Activated T-helper 2 cell treated with anti-CD3 and anti-CD28 coated beads, Interferon-gamma antibody, Interleukin-2, Interleukin-4, amounts not matched to agents 10 μg/mL and 5 μg/mL and 100 μg/mL, durations not matched to agents 14 hours and 24 hours and 36 hours (primary cell): ENCODE measurements at regions not wholly inside any gene's neighbourhood (a gene's known extent, or its start where the extent isn't known, plus 50 kb on each side); places are given as distances from the start of the nearest gene placed in this dataset.
"Not testable (repeated sequence)": the region's sequence is repeated elsewhere in the genome, so short reads cannot be mapped to it uniquely, and the experiment has no call there.

Experiments
- DNase-seq: peaks from one replicate; pipeline ENCODE4 v3.0.0; 2021; ENCODE audit warnings: low spot score
- H3K27ac Mint-ChIP-seq: one replicate; pipeline ENCODE4 v1.8.0; 2021; ENCODE audit warnings: mixed read lengths
- H3K27me3 Mint-ChIP-seq: one replicate; pipeline ENCODE4 v1.8.0; 2021; ENCODE audit warnings: low read depth, mixed read lengths
- H3K36me3 Mint-ChIP-seq: one replicate; pipeline ENCODE4 v1.8.0; 2021; ENCODE audit warnings: low read depth, mixed read lengths
- H3K4me1 Mint-ChIP-seq: one replicate; pipeline ENCODE4 v1.8.0; 2021; ENCODE audit warnings: low read depth, mixed read lengths
- H3K4me3 Mint-ChIP-seq: one replicate; pipeline ENCODE4 v1.8.0; 2021; ENCODE audit warnings: low read depth, mild to moderate bottlenecking, moderate library complexity, mixed read lengths
- H3K9me3 Mint-ChIP-seq: one replicate; pipeline ENCODE4 v1.8.0; 2021; ENCODE audit warnings: mixed read lengths
- intact Hi-C: fragments of 100-400 bp; cut with micrococcal nuclease; formaldehyde crosslinking; loops from one replicate; pipeline ENCODE4 v1.15.1; 2023

DNA sequence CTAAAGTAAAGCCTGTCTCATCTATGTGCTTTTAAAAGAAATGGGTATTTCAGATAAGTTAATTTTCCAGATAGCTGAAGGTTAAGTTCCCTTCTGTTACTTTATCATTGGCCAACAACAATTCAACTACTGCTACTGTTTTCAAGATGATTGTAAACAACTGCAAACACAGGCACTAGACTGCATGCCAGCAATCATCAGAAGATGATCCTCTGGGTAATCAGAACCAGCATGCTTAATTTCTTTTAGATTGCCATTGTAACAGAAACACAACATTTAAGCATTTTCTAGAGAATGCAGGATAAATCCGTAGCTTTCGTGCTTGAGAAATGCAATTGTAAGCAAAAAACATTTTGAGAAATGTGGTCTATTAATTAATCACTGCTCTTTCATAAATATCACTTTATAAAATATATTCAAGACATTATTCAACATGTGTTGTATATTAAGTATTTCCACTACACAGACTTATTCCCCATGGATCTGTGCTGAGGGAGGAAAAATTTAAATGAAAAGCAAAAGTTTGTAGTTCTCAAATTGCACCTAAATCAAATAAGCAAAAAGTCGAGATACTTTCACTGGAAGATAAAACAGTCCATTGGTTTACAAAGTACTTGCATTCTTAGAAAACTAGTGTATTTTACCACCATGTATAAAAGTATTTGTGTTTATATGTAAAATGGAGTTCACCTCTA, 133.7 kb downstream of the ATL2 start:
- no peaks in the 10 kb centered on the region for H3K36me3 Mint-ChIP-seq
- H3K9me3 Mint-ChIP-seq, result no peaks in the 10 kb centered on the region
- intact Hi-C loops, result no loop called here
- H3K27me3 Mint-ChIP-seq, result peaks cover 8% of the 10 kb centered on the region
- H3K4me3 Mint-ChIP-seq, result no peak overlapping the region
- no peak overlapping the region for H3K27ac Mint-ChIP-seq
- no peak for DNase-seq
- H3K4me1 Mint-ChIP-seq, result no peaks in the 10 kb centered on the region

DNA sequence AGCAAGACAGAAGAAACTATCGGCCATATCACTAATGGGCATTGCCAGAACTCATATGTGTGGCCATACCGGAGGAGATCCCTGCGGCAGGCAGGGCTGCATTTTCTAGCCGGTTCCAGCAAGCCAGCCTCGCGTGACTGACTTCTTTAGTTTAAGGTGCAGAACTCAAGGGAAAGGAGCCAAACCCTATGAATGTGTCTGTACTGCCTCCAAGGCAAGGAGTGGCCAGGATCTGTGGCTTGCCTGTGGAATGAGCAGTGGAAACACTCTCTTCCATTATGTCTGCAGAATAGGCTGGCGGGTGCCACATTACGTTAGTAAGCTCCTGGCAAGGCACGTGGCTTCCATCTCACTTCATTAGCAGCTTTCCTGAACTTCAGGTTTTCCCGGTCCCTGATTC, 137.6 kb downstream of the ATL2 start:
- H3K36me3 Mint-ChIP-seq, result no peaks in the 10 kb centered on the region
- H3K4me1 Mint-ChIP-seq, result no peaks in the 10 kb centered on the region

DNA sequence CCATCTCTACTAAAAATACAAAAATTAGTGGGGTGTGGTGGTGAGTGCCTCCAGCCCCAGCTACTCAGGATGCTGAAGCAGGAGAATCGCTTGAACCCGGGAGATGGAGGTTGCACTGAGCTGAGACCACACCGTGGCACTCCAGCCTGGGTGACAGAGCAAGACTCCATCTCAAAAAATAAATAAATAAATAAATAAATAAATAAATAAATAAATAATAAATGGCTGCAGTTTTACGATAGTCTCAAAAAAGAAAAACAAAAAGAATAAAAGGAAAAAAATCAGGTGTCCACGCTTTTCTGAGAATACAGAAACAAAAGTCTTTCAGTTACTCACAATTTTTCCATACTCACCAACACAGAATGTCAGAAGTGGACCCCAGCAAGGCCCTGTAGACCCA, 138.4 kb downstream of the ATL2 start:
- H3K27ac Mint-ChIP-seq, intact Hi-C loops, H3K4me1 Mint-ChIP-seq, DNase-seq, H3K36me3 Mint-ChIP-seq, H3K4me3 Mint-ChIP-seq, H3K9me3 Mint-ChIP-seq: not testable (repeated sequence)
- peaks cover 18% of the 10 kb centered on the region for H3K27me3 Mint-ChIP-seq

More for the DNA sequence above, 137.6 kb downstream of the ATL2 start:
- Mint-ChIP-seq H3K27ac (no peak overlapping the region), H3K27me3 (peaks cover 12% of the 10 kb centered on the region), H3K9me3 (no peaks in the 10 kb centered on the region), H3K4me3 (no peak overlapping the region)
- no peak for DNase-seq
- intact Hi-C loops, result no loop called here

DNA sequence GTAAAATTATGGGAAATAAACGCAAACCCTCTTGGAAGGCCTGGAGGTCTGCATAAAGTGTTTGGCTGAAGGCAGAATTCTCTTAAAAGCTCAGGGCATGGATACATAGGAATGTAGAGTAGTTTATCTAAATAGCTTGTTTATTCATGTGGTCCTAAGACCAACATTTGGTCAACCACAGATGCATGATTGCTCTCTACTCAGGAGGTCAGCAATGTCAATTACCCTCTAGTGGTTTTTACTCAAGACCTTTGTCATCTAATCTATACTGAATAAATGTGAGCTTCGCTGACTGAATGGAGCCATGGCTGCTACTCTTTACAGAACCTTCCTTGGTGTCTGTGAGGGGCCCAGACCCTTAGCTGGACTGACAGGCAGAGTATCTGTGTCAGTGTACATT, 139.8 kb downstream of the ATL2 start:
- intact Hi-C loops, result no loop called here
- Mint-ChIP-seq H3K4me3 (no peak overlapping the region), H3K27me3 (peaks cover 20% of the 10 kb centered on the region), H3K36me3 (no peaks in the 10 kb centered on the region), H3K4me1 (no peaks in the 10 kb centered on the region), H3K27ac (no peak overlapping the region), H3K9me3 (no peaks in the 10 kb centered on the region)
- DNase-seq, result no peak

DNA sequence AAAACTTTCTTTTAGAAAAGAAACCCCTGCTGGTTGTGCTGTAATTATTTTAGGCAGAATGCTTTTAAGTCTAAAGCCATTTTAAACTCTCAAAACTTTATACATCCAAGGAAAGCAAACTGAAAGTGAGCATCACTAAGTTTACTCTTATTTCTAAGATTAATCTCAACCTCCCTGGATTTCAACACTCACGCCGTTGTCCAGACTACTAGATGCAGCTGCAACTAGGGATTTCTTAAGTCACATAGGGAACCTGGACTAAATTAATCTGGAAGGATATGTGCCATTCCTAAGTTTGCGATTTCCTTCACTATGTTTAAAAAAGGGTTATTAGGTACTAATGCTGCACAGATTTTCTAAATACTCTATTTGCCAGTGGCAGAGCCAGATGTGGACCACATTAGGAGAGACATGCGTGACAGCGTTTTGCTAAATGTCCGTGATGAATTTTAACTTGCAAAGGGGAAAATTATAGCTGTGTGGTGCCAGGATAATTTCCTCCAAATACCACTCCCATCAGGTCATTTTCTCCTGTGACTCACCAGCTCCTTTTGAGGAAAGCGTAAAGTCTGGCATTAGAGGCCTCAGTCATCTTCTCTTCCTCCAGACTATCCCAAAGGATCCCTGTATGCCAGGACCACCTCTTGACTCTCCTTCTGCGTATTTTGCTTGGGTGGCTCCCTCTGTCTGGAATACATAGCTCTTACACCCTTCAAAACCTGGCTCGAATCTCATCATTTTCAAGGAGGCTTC, 143.7 kb downstream of the ATL2 start:
- no peak for DNase-seq
- Mint-ChIP-seq H3K4me1 (no peaks in the 10 kb centered on the region), H3K4me3 (no peak overlapping the region), H3K27ac (no peak overlapping the region), H3K27me3 (peaks cover 32% of the 10 kb centered on the region), H3K36me3 (no peaks in the 10 kb centered on the region), H3K9me3 (no peaks in the 10 kb centered on the region)
- intact Hi-C loops, result no loop called here

DNA sequence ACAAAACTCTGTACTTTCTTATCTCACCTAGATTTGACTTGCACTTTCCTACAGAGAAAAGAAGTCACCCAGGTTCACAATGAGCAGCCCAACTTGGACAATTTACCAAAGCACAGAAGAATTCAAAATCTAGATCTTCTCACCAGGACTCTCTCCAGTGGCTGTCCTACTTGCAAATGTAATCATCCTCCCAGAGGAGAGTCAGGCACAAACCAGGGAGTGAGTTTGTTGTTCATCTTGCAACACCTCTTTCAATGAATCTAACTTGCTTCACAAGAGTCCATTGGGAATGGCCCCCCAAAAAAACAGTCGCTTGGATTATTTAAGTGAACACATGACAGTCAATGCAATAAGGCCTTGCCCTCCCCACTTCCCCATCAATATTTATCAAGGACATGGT, 144.6 kb downstream of the ATL2 start:
- Mint-ChIP-seq H3K4me3 (no peak overlapping the region), H3K27ac (no peak overlapping the region), H3K9me3 (no peaks in the 10 kb centered on the region), H3K4me1 (no peaks in the 10 kb centered on the region), H3K36me3 (no peaks in the 10 kb centered on the region), H3K27me3 (peaks cover 38% of the 10 kb centered on the region)
- intact Hi-C loops, result no loop called here
- DNase-seq, result no peak

DNA sequence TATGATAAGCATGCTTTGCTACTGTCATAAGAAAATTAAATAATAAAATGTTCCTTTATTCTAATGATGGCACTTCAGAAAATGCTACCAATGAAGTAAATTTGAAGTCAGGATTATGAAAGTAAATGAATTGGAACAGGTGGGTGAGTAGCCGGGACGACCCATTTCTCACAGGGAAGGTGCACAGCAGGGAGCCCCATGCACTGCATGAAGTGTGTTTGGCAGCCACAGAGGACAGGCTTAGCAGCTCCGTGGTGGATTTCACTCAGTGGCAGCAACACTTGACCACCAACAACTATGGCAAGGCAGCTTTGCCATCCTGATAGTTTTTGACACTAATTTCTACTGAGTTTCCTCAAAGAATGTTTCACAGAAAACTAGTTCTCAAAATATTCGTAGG, 146.3 kb downstream of the ATL2 start:
- H3K4me1 Mint-ChIP-seq, result no peaks in the 10 kb centered on the region
- H3K4me3 Mint-ChIP-seq, result no peak overlapping the region
- DNase-seq, result no peak
- no peaks in the 10 kb centered on the region for H3K9me3 Mint-ChIP-seq
- no peak overlapping the region for H3K27ac Mint-ChIP-seq
- H3K27me3 Mint-ChIP-seq, result peaks cover 50% of the 10 kb centered on the region
- intact Hi-C loops, result no loop called here
- H3K36me3 Mint-ChIP-seq, result no peaks in the 10 kb centered on the region

DNA sequence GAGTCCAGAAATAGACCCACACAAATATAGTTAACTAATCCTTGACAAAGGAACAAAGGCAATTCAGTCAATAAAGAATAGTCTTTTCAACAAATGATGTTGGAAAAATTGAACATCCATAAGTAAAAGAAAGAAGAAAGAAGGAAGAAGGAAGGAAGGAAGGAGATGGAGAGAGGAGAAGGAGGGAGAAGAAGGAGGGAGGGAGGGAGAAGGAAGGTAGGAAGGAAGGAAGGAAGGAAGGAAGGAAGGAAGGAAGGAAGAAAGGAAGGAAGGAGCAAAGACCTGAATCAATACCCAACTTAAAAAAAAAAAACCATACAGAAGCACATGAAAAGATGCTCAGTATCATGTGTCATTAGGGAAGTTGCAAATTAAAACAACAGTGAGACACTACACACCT, 148.3 kb downstream of the ATL2 start:
- intact Hi-C loops, result no loop called here
- no peaks in the 10 kb centered on the region for H3K9me3 Mint-ChIP-seq
- DNase-seq, result no peak
- no peaks in the 10 kb centered on the region for H3K4me1 Mint-ChIP-seq
- no peaks in the 10 kb centered on the region for H3K36me3 Mint-ChIP-seq
- H3K27ac Mint-ChIP-seq, result no peak overlapping the region
- H3K27me3 Mint-ChIP-seq, result peaks cover 57% of the 10 kb centered on the region
- no peak overlapping the region for H3K4me3 Mint-ChIP-seq

DNA sequence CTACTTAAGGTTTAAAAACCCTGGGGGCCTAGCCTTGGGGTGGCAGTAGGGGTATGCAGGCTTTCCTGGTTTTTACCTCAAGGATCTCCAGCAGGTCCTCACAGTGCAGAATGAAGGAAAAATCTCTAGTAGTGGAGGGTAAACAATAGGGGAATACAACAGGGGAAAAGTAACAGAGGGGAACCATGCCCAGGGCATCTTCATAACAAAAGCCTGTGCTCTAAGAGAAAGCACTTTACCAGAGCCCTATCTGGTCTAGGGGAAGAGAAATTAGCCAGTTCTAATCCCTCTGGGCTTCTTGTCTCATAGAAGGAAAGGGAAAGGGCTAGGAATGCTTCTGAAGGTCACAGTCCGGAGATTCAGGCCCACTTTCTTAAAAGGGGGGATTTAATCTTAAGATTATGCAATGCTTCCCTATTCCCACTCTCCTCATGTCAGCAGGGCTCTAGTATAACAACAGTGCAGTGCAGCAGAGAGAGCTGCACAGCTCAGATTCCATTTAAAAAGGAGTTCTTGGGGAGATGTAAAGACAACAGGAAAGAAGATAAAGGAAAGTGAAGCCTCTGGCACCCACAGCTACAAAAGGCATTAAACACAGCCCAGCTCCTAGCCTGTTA, 149.0 kb upstream of the CYP1B1 start:
- H3K4me3 Mint-ChIP-seq, result no peak overlapping the region
- H3K27ac Mint-ChIP-seq, result no peak overlapping the region
- peaks cover 4% of the 10 kb centered on the region for H3K9me3 Mint-ChIP-seq
- no peak for DNase-seq
- peaks cover 49% of the 10 kb centered on the region for H3K27me3 Mint-ChIP-seq
- no peaks in the 10 kb centered on the region for H3K4me1 Mint-ChIP-seq
- no peaks in the 10 kb centered on the region for H3K36me3 Mint-ChIP-seq
- intact Hi-C loops, result no loop called here

DNA sequence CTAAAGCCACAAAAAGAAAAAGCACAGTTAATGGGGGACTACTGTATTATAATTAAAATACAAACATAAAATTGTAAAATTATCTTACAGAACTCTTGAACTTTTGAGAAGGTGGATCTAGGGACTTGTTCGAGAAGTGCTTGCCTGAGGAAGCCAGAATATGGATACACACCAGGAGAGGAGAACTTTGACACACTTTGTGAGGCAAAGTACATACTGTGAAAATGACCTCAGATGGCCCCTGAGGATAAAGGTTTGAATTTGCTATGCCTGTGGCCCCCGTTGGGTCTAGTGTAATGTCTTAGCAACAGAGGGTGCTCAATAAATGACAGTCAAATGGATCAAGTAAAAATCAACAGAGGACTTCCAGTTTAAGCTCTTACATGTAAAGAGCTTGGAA, 148.2 kb upstream of the CYP1B1 start:
- H3K9me3 Mint-ChIP-seq, result peaks cover 4% of the 10 kb centered on the region
- H3K4me1 Mint-ChIP-seq, result no peaks in the 10 kb centered on the region
- no peak overlapping the region for H3K27ac Mint-ChIP-seq
- intact Hi-C loops, result no loop called here
- no peak overlapping the region for H3K4me3 Mint-ChIP-seq
- peaks cover 48% of the 10 kb centered on the region for H3K27me3 Mint-ChIP-seq
- no peaks in the 10 kb centered on the region for H3K36me3 Mint-ChIP-seq
- DNase-seq, result no peak

DNA sequence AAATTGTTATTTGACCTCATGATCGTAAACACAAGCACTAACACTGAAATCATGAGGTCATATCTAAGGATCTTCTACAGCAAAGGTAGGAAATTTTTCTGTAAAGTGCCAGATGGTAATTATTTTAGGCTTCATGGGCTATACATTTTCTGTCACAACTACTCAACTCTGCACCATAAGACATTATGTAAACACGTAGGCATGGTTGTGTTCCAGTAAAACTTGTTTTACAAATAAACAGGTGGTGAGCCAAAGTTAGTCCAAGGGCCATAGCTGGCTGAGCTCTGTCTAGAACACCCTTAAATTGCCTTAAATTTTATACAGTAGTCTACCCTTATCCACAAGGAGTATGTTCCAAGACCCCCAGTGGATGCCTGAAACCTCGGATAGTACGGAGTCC, 147.3 kb upstream of the CYP1B1 start:
- DNase-seq, result no peak
- no peaks in the 10 kb centered on the region for H3K36me3 Mint-ChIP-seq
- intact Hi-C loops, result no loop called here
- no peak overlapping the region for H3K4me3 Mint-ChIP-seq
- no peaks in the 10 kb centered on the region for H3K4me1 Mint-ChIP-seq
- H3K9me3 Mint-ChIP-seq, result peaks cover 7% of the 10 kb centered on the region
- peaks cover 47% of the 10 kb centered on the region for H3K27me3 Mint-ChIP-seq
- no peak overlapping the region for H3K27ac Mint-ChIP-seq

DNA sequence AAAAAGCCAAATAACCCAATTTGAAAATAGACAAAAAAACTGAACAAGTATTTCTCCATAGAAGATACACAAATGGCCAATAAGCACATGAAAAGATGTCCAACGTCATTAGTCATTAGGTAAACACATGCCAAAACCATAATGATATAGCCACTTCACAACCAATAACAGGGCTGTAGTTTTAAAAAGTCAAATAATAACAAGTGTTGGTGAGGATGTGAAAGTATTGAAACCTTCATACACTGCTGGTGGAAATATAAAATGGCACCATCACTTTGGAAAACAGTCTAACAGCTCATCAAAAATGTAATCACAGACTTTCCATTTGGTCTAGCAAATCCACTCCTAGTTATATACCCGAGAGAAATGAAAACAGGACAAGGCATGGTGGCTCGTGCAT, 144.2 kb upstream of the CYP1B1 start:
- no peaks in the 10 kb centered on the region for H3K36me3 Mint-ChIP-seq
- no peaks in the 10 kb centered on the region for H3K4me1 Mint-ChIP-seq
- DNase-seq, result no peak
- H3K4me3 Mint-ChIP-seq, result no peak overlapping the region
- intact Hi-C loops, result no loop called here
- peaks cover 7% of the 10 kb centered on the region for H3K9me3 Mint-ChIP-seq
- peaks cover 27% of the 10 kb centered on the region for H3K27me3 Mint-ChIP-seq
- no peak overlapping the region for H3K27ac Mint-ChIP-seq

DNA sequence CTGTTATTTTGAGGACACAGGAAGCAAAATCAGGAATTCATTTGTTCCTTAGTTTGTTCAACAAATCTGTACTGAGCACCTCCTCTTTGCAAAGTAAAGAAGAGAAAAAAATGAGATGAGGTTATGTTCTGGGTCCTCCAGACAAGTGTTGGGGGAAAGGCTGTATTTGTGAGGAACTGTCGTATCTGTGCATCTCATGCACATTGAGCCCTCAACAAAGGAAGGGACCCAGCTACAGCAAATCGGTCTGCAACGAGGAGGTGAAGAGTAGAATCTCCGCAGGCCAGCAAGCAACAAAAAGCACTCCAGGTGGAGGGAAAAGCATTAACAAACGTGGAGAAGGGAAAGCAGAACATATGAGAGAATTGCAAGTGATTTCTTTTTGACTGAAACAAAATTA, 143.0 kb upstream of the CYP1B1 start:
- Mint-ChIP-seq H3K4me3 (no peak overlapping the region), H3K4me1 (peaks cover 3% of the 10 kb centered on the region), H3K27me3 (peaks cover 18% of the 10 kb centered on the region), H3K9me3 (peaks cover 7% of the 10 kb centered on the region), H3K27ac (no peak overlapping the region), H3K36me3 (no peaks in the 10 kb centered on the region)
- no peak for DNase-seq
- intact Hi-C loops, result no loop called here
